SK-N-SH (cell line): ENCODE measurements at regions not wholly inside any gene's neighbourhood (a gene's known extent, or its start where the extent isn't known, plus 50 kb on each side); places are given as distances from the start of the nearest gene placed in this dataset.

ENCODE experiments used
- CTCF ChIA-PET: fragments of 300-600, 350-600 bp; formaldehyde crosslinking; extraction: SDS; loops from one replicate; lab custom pipeline; 2021; lab: Yijun Ruan, JAX
- POLR2A ChIA-PET: fragments of 350-600 bp; sonication (Branson Sonifier 250); formaldehyde crosslinking; extraction: SDS; loops from one replicate; lab custom pipeline; 2020; ENCODE audit warnings: antibody characterized with exemption, inconsistent platforms; lab: Yijun Ruan, JAX
- DNase-seq: peaks from one replicate; pipeline ENCODE4 v3.0.0; 2012
- H2AFZ ChIP-seq: fragments of 200-600 bp; sonication (generic); 2 replicates; pipeline ENCODE4 v1.8.1; 2016; ENCODE audit warnings: antibody characterized with exemption, mild to moderate bottlenecking, low read depth
- H3F3A ChIP-seq: fragments of 200-600 bp; sonication (generic); replicated peaks from 2 replicates; pipeline ENCODE3; 2016; ENCODE audit warnings: antibody characterized with exemption, mild to moderate bottlenecking; ENCODE audit not compliant: insufficient read depth
- H3K27ac ChIP-seq, 2 experiments: fragments of 200-500 bp in 1 of 2; fragments of 200-600 bp in 1 of 2; sonication (Bioruptor generic) in 1 of 2; sonication (generic), shearing (Covaris generic) in 1 of 2; 2 replicates each; pipeline versions ENCODE4 v1.5.1 to v1.6.1; 2014 to 2016; ENCODE audit warnings: low read depth in 2 of 2, inconsistent platforms in 1 of 2, low read length in 1 of 2, mild to moderate bottlenecking in 1 of 2, mixed read lengths in 1 of 2
- H3K27me3 ChIP-seq: fragments of 200-600 bp; sonication (generic), shearing (Covaris generic); 2 replicates; pipeline ENCODE4 v1.6.1; 2016; ENCODE audit warnings: mixed run types; ENCODE audit not compliant: insufficient read depth
- H3K36me3 ChIP-seq, 2 experiments: fragments of 200-500 bp in 1 of 2; fragments of 200-600 bp in 1 of 2; sonication (Bioruptor generic) in 1 of 2; sonication (generic) in 1 of 2; replicated peaks in 1 of 2; 2 replicates each; pipeline versions ENCODE3 to v1.5.1; 2014 to 2016; ENCODE audit warnings: low read length in 1 of 2, mild to moderate bottlenecking in 1 of 2; ENCODE audit not compliant: insufficient read depth in 2 of 2, control insufficient read depth in 1 of 2
- H3K4me1 ChIP-seq, 2 experiments: fragments of 200-500 bp in 1 of 2; fragments of 200-600 bp in 1 of 2; sonication (Bioruptor generic) in 1 of 2; sonication (generic), shearing (Covaris generic) in 1 of 2; 2 replicates each; pipeline versions ENCODE4 v1.5.1 to v1.6.1; 2014 to 2016; ENCODE audit warnings: low read depth in 1 of 2, low read length in 1 of 2, mixed run types in 1 of 2; ENCODE audit not compliant: insufficient read depth in 2 of 2, control insufficient read depth in 1 of 2
- H3K4me2 ChIP-seq: fragments of 200-600 bp; sonication (generic), shearing (Covaris generic); 2 replicates; pipeline ENCODE4 v1.6.1; 2017; ENCODE audit warnings: mixed run types
- H3K4me3 ChIP-seq, 2 experiments: fragments of 200-500 bp in 1 of 2; fragments of 200-600 bp in 1 of 2; sonication (Bioruptor generic) in 1 of 2; sonication (generic), shearing (Covaris generic) in 1 of 2; 2 replicates each; pipeline versions ENCODE4 v1.5.1 to v1.8.1; 2014 to 2016; ENCODE audit warnings: low read depth in 2 of 2, inconsistent platforms in 1 of 2, low read length in 1 of 2, mild to moderate bottlenecking in 1 of 2, mixed read lengths in 1 of 2, moderate library complexity in 1 of 2
- H3K79me2 ChIP-seq: fragments of 200-600 bp; sonication (generic); 2 replicates; pipeline ENCODE4 v1.8.1; 2017; ENCODE audit warnings: mild to moderate bottlenecking; ENCODE audit not compliant: insufficient read depth
- H3K9ac ChIP-seq: fragments of 200-600 bp; sonication (generic); 2 replicates; pipeline ENCODE4 v1.6.1; 2017; ENCODE audit warnings: mixed run types
- H3K9me2 ChIP-seq: fragments of 200-600 bp; sonication (generic); 2 replicates; pipeline ENCODE4 v1.6.1; 2017; ENCODE audit warnings: mixed run types
- H3K9me3 ChIP-seq: fragments of 200-600 bp; sonication (generic); 2 replicates; pipeline ENCODE4 v1.6.1; 2017; ENCODE audit warnings: mixed run types, mild to moderate bottlenecking, moderate library complexity
- H4K20me1 ChIP-seq: fragments of 200-600 bp; sonication (generic); 2 replicates; pipeline ENCODE4 v1.6.1; 2017; ENCODE audit warnings: mild to moderate bottlenecking, mixed run types; ENCODE audit not compliant: insufficient read depth
- ELF1 ChIP-seq: IDR thresholded peaks from 2 replicates; pipeline ENCODE4 v1.4.0; 2012
- EP300 ChIP-seq, 2 experiments: IDR thresholded peaks; 2 replicates each; pipeline versions ENCODE4 v1.4.0 to v1.6.1; 2012; ENCODE audit warnings: borderline replicate concordance in 1 of 2, low read depth in 1 of 2, low read length in 1 of 2
- EZH2phosphoT487 ChIP-seq: fragments of 200-600 bp; sonication (generic); IDR thresholded peaks from 2 replicates; pipeline ENCODE4 v1.6.1; 2017; ENCODE audit warnings: low read depth, mixed run types, mild to moderate bottlenecking, antibody characterized with exemption, moderate library complexity, borderline replicate concordance
- FOXJ3 ChIP-seq: sonication (generic); formaldehyde crosslinking; IDR thresholded peaks from 2 replicates; pipeline ENCODE4 v1.5.1; 2020; ENCODE audit warnings: mild to moderate bottlenecking, missing genetic modification reagents
- FOXM1 ChIP-seq: IDR thresholded peaks from 2 replicates; pipeline ENCODE4 v1.4.0; 2012; ENCODE audit warnings: low read depth, mild to moderate bottlenecking
- GABPA ChIP-seq: IDR thresholded peaks from 2 replicates; pipeline ENCODE4 v1.4.0; 2012; ENCODE audit warnings: low read depth, mild to moderate bottlenecking
- NFIC ChIP-seq: IDR thresholded peaks from 2 replicates; pipeline ENCODE4 v1.4.0; 2012; ENCODE audit warnings: borderline replicate concordance
- NRF1 ChIP-seq: IDR thresholded peaks from 2 replicates; pipeline ENCODE4 v1.6.1; 2012; ENCODE audit warnings: low read depth, mild to moderate bottlenecking, low read length
- POLR2AphosphoS5 ChIP-seq: IDR thresholded peaks from 2 replicates; pipeline ENCODE4 v1.6.1; 2012; ENCODE audit warnings: low read depth, low read length
- REST ChIP-seq: IDR thresholded peaks from 2 replicates; pipeline ENCODE4 v1.6.1; 2012; ENCODE audit warnings: mild to moderate bottlenecking, low read depth, low read length, moderate library complexity
- RXRA ChIP-seq: IDR thresholded peaks from 2 replicates; pipeline ENCODE4 v1.4.0; 2012; ENCODE audit warnings: low read depth, mild to moderate bottlenecking, borderline replicate concordance
- SIN3A ChIP-seq: IDR thresholded peaks from 2 replicates; pipeline ENCODE4 v1.6.1; 2012; ENCODE audit warnings: low read depth, mild to moderate bottlenecking, low read length, moderate library complexity, borderline replicate concordance
- SMC3 ChIP-seq: IDR thresholded peaks from 2 replicates; pipeline ENCODE4 v1.6.1; 2012; ENCODE audit warnings: low read depth, low read length, improper control_type of control experiment
- TCF12 ChIP-seq: IDR thresholded peaks from 2 replicates; pipeline ENCODE4 v1.4.0; 2012
- USF1 ChIP-seq: IDR thresholded peaks from 2 replicates; pipeline ENCODE4 v1.4.0; 2012; ENCODE audit warnings: low read depth, borderline replicate concordance
- USF2 ChIP-seq: fragments of 150-350 bp; IDR thresholded peaks from 2 replicates; pipeline ENCODE4 v1.6.1; 2017; ENCODE audit warnings: antibody characterized with exemption, low read length, low read depth, borderline replicate concordance
- WGBS: methylation state at CpG from one replicate; pipeline ENCODE4 v1.1.6; 2017; ENCODE audit warnings: low lambda C conversion rate; 5-methylcytosine and 5-hydroxymethylcytosine counted together

- Histone ChIP-seq H3K4me1 (peaks cover 0 to 3% of the 10 kb centered on the region in 2 experiments; a peak in 1 of 4 replicates), H2AFZ (no peak overlapping the region), H3K79me2 (no peaks in the 10 kb centered on the region), H3K9ac (no peak overlapping the region), H3F3A (peaks cover 4% of the 10 kb centered on the region), H3K4me2 (no peak overlapping the region), H3K27me3 (no peaks in the 10 kb centered on the region), H3K4me3 (no peak overlapping the region), H3K36me3 (no peaks in the 10 kb centered on the region), H3K9me2 (no peaks in the 10 kb centered on the region), H4K20me1 (no peaks in the 10 kb centered on the region), H3K27ac (no peak overlapping the region), H3K9me3 (no peaks in the 10 kb centered on the region)
- TF ChIP-seq FOXM1, result no peak
- TF ChIP-seq SMC3, result no peak
- no peak for TF ChIP-seq REST
- no peak for TF ChIP-seq RXRA
- WGBS, result 62% methylated on average over 2 of the region's 2 CpGs
- no peak for DNase-seq
- ChIA-PET CTCF (no interaction called here), POLR2A (no interaction called here)
These were observed 99.8 kb upstream of the ADGRF1 start for GRCh38 chr6:47141963-47142362.

GRCh38 chr6:47141171-47141570 lies 99.0 kb upstream of the ADGRF1 start:
- Histone ChIP-seq H3K4me3 (no peak overlapping the region), H2AFZ (no peak overlapping the region), H3K27me3 (no peaks in the 10 kb centered on the region), H4K20me1 (no peaks in the 10 kb centered on the region), H3K9ac (no peak overlapping the region), H3F3A (peaks cover 4% of the 10 kb centered on the region), H3K4me2 (no peak overlapping the region), H3K27ac (no peak overlapping the region), H3K79me2 (no peaks in the 10 kb centered on the region)
- CTCF ChIA-PET, result no interaction called here
- WGBS, result 89% methylated on average over 3 of the region's 3 CpGs
- DNase-seq, result no peak
- POLR2A ChIA-PET, result no interaction called here
- TF ChIP-seq USF2 (no peak), POLR2AphosphoS5 (no peak), USF1 (no peak), SIN3A (no peak), FOXM1 (no peak), NRF1 (no peak), NFIC (no peak), TCF12 (no peak), EP300 (IDR thresholded peaks at IDR 0.05; ENCODE audit: borderline replicate concordance in 1 of 2, low read depth in 1 of 2, low read length in 1 of 2) (no peak), GABPA (no peak), EZH2phosphoT487 (no peak), SMC3 (no peak), FOXJ3 (no peak), ELF1 (no peak)
- TF ChIP-seq, all 33 proteins: peak for 0
- peaks cover 0 to 9% of the 10 kb centered on the region in 2 experiments; a peak in 1 of 4 replicates for H3K4me1 ChIP-seq
- H3K36me3 ChIP-seq, result no peaks in the 10 kb centered on the region
- no peaks in the 10 kb centered on the region for H3K9me3 ChIP-seq
- H3K9me2 ChIP-seq, result no peaks in the 10 kb centered on the region
